Fibroblast of the conjunctiva (primary cell): ENCODE measurements at regions not wholly inside any gene's neighbourhood (a gene's known extent, or its start where the extent isn't known, plus 50 kb on each side); places are given as distances from the start of the nearest gene placed in this dataset.

Experiments
- DNase-seq: peaks from one replicate; pipeline ENCODE4 v3.0.0-alpha.2; 2010; ENCODE audit warnings: low read depth

DNA sequence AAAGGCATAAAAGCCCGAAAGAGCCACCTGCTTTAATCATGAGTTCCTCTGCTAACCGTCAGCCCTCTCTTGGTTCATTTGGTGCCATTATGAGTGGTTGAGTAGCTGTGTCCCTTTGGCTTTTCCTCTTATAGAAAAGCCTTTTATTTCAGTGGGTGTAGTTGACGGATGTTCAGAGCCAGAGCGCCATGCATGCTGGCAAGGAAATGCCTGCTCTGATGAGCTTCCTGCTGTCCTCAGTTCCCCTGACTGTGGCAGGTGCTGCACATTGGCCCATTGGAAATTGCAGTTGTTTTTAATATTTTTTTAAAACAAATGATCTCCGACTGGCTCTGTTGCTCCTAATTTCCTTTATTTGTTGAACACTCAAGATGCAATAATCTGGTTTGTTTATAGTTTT is 77.3 kb upstream of the LIMCH1 start:
- DNase-seq, result no peak

DNA sequence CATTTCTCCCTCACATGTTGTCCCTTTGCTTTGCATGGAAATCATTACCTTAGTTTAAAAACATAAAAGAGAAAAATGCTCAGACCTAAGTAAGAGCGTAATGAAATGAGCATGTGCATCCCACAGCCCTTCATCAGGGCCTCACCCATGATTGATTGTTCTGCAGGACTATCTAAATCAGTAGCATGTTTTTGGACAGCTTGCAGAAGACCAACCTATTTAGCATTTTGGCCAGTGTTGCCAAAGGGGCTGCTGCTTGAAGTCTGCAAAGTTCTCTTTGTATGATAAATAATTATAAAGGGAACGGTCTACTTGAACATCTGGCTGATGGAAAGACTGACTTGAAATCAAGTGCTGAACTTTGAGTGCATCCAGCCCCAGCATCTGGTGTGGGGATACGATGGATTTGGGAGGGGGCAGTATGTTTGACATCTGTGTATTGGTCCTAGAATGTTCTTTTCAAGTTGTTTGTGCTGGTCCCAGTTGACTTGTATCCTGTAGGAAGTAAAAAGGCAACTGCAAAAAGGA is 76.1 kb upstream of the LIMCH1 start:
- DNase-seq, result no peak

DNA sequence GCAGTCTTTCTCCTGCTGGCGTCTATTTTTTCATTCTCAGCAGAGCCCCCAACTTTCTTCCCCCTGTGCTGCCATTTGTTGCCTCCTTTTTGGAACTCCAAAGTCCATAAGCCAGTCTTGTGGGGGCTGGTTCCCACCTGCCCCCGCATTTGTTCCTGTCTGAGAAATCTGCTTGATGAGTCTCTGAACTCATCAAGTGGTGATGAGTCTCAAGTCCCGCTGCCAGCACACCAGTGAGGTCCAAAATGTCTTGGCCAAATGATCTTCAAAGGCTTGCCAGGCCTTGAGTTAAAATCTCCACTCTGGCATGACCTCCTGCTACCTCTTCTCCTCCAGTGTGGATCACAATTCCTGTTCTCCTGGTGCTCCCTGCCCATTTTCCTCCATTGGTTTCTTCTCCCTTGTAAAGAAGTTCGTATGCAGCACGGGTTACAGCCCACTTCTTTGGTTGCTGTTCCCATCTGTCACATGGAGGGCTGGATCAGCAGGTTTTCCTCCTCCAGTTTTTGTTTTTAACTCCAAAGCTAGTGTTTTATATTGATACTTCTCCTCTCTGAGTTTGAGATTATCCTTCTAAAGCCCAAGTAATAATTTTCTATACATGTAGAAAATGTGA is 72.7 kb upstream of the LIMCH1 start:
- no peak for DNase-seq

DNA sequence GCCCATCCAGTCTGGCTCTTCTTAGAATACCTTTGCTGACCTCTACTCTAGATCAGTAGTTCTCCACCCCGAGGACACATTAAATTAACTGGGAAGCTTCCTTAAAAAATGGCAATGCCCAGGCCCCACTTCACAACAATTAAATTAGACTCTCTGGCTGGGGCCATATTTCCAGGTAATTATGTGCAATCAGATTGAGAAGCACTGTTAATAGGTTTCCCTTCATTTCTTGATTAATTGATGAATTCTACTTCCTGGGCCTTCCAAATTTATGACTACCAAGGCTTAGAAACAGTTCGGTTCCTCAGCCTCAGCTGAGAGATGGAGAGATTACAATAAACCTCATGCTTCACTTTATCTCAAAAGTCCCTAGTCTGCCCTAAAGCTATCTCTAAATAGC is 71.7 kb upstream of the LIMCH1 start:
- no peak for DNase-seq

DNA sequence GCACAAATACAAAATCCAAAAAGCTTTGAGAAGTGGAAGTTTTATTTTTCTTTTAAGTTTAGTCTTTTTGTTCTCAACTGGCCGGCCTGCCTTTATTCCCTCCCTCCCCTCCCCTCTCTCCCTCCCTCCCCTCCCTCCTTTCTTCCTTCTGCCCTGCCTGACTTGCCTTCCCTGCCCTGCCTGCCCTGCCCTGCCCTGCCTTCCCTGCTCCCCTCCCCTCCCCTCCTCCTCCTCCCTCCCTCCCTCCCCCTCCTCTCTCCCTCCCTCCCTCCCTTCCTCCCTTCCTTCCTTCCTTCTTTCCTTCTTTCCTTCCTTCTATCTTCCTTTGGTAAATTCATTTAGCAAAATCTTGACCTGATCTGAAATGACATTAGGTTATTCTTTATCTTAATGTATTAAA is 69.8 kb upstream of the LIMCH1 start:
- DNase-seq, result no peak

DNA sequence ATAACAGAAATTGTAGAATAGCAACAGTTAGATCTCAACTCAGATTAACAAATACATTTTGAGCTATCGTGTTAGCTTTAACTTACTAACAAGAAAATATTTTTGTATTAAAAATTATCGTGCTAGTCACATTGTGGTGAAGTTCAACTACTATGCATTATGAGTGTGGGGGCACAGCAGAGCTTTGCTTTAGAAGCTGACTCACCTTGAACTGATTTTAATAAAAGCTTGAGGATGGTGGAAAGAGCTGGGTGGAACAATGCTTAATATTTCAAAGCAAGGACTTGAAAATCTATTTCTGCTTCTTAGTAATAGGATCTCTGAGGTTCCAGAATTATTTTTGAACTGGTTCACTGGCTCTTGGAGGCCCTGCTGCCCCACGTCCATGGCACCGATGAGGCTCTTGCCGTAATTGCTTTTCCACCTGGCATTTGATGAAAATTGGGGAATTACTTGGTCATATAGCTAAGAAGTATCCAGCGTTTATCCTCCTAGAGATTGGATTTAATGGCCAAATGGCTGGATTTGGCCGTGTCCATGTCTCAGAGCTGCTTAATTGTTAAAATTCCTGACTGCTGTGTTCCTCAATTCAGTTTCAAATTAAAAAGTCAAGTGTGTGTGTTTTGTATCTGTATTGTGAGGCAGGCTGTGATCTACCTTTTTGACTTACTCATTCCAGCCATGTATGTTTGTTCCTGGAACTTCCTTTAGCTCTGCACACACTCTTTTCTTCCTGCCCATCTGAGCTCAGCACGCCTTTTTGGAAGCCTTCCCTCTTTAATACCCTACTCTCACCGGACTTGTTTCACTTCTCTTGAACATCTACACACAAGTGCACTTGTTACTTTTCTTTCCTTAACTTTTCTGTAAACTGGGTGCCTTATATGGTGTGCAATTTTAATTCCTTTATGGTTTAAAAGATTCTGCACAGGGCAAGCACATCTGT is 66.6 kb upstream of the LIMCH1 start:
- DNase-seq, result no peak

DNA sequence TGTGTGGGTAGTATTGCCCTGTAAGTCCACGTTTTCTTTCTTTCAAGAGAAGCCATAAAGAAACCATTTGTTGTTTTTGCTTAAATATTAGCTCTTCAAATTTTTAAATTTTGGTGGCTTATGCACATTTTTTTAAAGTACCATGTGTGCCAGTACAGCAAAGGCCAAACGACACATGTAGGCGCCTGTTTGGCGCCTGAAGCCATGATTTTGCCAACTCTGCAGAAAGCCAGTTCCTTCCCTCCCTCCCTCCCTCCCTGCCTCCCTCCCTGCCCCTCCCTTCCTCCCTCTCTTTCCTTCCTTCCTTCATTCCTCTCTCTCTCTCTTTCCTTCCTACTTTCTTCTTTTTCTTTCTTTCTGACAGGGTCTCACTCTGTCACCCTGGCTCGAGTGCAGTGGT is 65.9 kb upstream of the LIMCH1 start:
- no peak for DNase-seq

DNA sequence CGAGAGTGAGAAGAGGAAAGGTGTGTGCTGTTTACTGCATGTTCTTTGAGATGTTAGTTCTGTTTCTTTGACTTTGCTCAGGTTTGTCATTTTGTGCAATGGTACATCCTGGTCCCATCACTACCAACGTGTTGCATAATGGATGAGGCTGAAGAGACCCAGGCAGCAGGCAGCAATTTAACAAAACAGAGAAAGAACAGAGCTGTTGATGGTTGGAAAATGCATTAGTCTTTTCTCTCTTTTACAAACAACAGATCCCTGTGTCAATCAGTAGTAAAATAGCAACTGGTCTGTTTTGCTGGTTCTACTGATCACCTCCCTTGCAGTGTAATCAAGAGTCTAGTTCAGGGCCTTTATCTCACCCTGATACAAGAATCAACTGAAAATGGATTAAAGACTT is 64.8 kb upstream of the LIMCH1 start:
- DNase-seq, result no peak

DNA sequence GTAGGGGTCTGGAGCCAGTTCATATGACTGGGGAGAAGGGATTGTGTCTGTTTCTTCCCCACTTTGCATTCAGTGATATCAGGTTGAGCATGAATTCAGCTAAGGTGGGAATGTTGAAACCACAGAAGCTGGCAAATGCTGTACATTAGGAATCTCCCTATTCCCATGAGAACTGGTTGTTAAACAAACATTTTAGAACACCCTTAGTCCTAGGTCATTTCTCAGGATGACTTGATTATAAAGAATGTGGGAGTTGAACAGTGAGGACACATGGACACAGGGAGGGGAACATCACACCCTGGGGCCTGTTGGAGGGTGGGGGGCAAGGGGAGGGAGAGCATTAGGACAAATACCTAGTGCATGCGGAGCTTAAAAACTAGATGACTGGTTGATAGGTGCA is 62.6 kb upstream of the LIMCH1 start:
- no peak for DNase-seq

DNA sequence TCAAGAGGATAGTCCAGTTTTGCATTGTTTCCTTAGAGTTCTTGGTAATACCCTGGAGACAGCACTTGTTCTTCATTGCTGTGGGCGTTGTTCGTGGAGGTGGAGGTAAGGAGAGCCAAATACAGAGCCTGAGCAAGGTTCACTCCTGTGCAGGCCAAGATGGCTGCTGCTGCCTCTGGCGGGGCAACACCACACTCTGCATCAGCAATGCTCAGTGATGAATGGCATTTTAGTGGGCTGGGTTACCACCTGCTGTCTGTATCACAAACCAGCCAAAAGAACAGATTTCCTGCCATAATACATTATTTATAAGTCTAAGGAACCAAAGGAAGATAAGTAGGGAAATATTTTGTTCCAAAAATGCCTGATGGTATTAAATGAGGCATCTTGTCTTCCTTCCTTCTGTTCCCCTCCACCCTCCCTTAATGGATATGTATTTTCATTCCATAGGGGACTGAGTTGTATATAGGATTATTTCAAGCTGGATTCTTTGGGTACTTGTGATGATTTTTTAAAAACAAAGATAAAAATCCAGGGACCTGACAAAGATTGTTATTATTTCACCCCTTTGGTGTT is 61.6 kb upstream of the LIMCH1 start:
- DNase-seq, result no peak

DNA sequence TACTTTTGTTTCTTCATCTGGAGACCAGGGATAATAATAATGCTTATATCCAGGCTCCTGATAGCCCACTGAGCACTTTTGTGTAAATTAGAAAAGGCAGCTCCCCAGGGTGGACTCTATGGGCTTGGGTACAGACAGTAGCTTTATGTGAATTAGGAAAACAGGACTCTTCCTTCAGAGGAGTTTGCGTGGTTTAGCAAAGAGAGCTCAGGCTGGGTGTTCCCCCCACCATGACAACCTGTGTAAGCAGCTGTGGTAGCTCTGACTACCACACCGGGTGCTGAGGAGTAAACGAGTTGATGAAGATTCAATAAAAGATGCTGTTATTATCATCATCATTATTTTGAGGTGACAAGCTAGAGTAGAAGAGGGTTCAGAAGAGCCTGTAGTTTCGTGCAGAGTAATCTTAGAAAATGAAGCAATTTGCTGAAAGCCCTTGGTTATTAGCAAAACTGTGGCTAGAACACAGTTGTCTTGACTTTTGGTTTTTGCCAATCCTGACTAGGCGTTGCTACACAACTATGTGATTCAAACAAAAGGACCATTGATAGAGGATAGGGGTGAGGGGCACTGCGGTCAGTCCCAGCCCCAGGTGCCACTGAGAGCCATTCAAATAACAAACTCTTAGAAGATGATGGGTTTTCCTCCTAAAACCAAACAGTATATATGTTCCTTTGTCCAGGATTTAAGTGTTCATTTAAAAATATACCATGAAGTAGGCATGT is 60.6 kb upstream of the LIMCH1 start:
- DNase-seq, result no peak

DNA sequence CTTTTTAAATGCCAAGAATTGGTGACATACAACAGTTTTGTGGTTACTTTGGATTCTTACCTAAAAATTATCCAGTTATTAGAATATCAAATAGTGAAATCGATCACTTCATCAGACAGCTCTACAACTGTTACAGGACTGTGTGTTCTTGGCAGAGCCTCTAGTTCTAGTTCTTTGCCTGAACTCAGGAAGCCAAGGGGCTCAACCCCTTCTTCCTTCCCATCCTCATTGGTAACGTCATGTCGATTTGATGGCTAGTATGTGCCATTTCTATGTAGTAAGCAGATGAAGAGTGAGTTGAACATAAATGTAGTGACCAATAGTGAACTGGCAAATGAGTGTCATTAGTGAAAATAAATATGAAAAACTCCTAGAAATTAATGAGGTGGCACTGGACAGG is 59.4 kb upstream of the LIMCH1 start:
- DNase-seq, result no peak

DNA sequence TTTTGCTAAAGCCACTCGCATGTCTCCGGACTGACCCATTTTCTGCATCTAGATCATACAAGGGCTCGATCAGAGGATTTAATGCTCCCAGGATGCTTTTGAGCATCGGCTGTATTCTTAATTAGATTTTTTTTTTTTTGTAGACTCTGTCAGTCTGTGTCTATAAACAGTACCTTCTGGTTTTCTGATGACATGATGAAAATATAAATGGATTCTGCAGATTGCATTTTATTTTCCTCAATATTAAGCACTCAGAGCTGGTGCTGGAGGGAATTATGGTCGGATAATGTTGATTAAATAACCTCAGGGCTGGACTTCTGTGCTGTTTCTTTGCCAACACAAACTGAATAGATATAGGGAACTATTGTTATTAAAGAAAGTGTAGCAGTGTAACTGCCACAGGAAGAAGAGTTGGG is 57.1 kb upstream of the LIMCH1 start:
- no peak for DNase-seq

DNA sequence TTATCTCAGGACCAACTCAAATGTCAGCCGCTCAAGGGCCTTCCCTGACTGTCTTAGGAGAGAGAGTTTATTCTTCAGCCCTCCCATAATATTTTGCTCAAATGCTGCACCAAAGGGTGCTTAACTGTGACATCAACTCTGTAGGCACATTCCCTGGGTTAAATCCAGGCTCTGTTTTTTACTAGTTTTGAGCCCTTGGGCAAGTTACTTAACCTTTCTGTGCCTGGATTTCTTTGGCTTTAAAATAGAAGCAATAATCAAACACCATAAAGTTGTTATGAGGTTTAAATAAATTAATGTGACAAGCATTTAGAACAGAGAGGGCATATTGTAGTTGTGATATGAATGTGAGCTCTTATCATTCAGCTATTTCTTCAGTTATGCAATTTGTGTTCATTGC is 54.2 kb upstream of the LIMCH1 start:
- DNase-seq, result no peak

DNA sequence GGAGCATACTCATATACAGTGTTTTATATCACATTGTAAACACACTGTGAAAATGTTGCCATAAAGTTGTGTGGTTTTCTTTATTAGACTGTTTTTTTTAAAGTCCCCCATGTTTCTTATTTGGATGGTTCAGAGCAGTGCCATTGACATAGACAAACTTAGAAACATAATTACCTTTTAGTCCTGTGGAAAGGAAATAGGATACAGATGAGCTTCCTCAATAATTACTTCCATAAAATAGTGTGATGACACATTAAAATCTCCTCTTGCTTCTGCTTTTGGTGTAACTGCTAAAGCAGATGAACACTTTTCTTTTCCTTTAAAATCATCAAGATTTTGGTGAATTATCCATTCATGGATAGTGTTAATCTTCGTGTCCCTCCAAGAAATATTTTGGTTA is 52.9 kb upstream of the LIMCH1 start:
- DNase-seq, result no peak

DNA sequence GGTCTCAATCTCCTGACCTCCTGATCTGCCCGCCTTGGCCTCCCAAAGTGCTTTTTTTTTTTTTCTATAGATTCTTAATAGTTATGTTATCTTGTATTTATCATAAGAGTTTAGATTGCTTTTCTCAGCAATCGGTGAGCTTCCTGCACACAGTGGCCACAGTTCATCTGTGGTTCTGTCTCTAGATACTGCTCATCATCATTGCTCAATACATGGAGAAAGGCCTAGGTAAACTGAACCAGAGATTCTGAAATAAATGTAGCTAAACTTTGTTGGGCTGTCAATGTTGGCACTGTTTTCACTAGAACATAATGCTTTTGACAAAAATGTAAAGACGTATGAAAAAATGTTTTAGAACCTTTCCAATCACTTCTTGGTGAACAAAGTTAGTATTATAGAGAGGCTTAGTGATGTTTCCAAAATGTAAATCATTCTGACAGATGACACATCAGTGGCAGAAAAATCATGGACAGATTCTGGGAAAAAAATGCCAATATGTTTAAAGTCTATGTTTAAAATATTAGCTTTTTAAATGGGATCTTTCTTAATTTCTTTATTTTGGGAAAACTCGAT is 50.0 kb upstream of the LIMCH1 start:
- DNase-seq, result no peak
